GM12878 (cell line): ENCODE measurements at regions not wholly inside any gene's neighbourhood (a gene's known extent, or its start where the extent isn't known, plus 50 kb on each side); places are given as distances from the start of the nearest gene placed in this dataset.

Experiments
- CBX3 ChIP-seq: fragments of 200-600 bp; sonication (generic); IDR thresholded peaks from 2 replicates; pipeline ENCODE4 v1.6.1; 2016; ENCODE audit warnings: low read depth, borderline replicate concordance
- CREM ChIP-seq: IDR thresholded peaks from 2 replicates; pipeline ENCODE4 v1.6.1; 2014; ENCODE audit warnings: antibody characterized with exemption, low read depth
- ESRRA ChIP-seq: IDR thresholded peaks from 2 replicates; pipeline ENCODE4 v1.6.1; 2012; ENCODE audit warnings: mild to moderate bottlenecking, low read length, improper control_type of control experiment
- HDAC6 ChIP-seq: fragments of 200-600 bp; sonication (generic); IDR thresholded peaks from one replicate; pipeline ENCODE4 v1.8.0; 2017; ENCODE audit warnings: antibody characterized with exemption; ENCODE audit not compliant: unreplicated experiment
- MEF2B ChIP-seq: fragments of 450-650 bp; IDR thresholded peaks from 2 replicates; pipeline ENCODE4 v1.6.1; 2018; ENCODE audit warnings: mild to moderate bottlenecking, moderate library complexity; ENCODE audit not compliant: partially characterized antibody, poor library complexity, severe bottlenecking
- NFXL1 ChIP-seq: fragments of 450-650 bp; IDR thresholded peaks from 2 replicates; pipeline ENCODE4 v1.6.1; 2017; ENCODE audit warnings: antibody characterized with exemption, mild to moderate bottlenecking, borderline replicate concordance
- NFYB ChIP-seq: IDR thresholded peaks from 2 replicates; pipeline ENCODE4 v1.6.1; 2011; ENCODE audit warnings: low read depth, mild to moderate bottlenecking, low read length, improper control_type of control experiment, moderate library complexity; ENCODE audit not compliant: insufficient read depth
- RAD51 ChIP-seq: fragments of 450-650 bp; IDR thresholded peaks from 2 replicates; pipeline ENCODE4 v1.6.1; 2016; ENCODE audit warnings: moderate library complexity, mild to moderate bottlenecking, inconsistent platforms
- SIN3A ChIP-seq: IDR thresholded peaks from 2 replicates; pipeline ENCODE4 v1.6.1; 2012; ENCODE audit warnings: low read depth, low read length, improper control_type of control experiment
- SREBF2 ChIP-seq: IDR thresholded peaks from 2 replicates; pipeline ENCODE4 v1.6.1; 2012; ENCODE audit warnings: mild to moderate bottlenecking, low read length
- TARDBP ChIP-seq: IDR thresholded peaks from 2 replicates; pipeline ENCODE4 v1.6.1; 2016; ENCODE audit warnings: borderline replicate concordance
- ZNF384 ChIP-seq: IDR thresholded peaks from 2 replicates; pipeline ENCODE4 v1.6.1; 2012; ENCODE audit warnings: low read depth, mild to moderate bottlenecking, low read length, improper control_type of control experiment, borderline replicate concordance
- TF ChIP-seq, protein P1 (sequence below): IDR thresholded peaks from 2 replicates; pipeline ENCODE4 v1.6.1; 2011; ENCODE audit warnings: low read depth, mild to moderate bottlenecking, low read length, moderate library complexity, borderline replicate concordance; ENCODE audit errors: extremely low read depth
- TF ChIP-seq, protein P2 (sequence below): IDR thresholded peaks from 2 replicates; pipeline ENCODE4 v1.6.1; 2012; ENCODE audit warnings: mild to moderate bottlenecking, low read depth, low read length
- TF ChIP-seq, protein P3 (sequence below): fragments of 450-650 bp; formaldehyde crosslinking; IDR thresholded peaks from 2 replicates; pipeline ENCODE4 v1.5.0; 2022; ENCODE audit warnings: mild to moderate bottlenecking, missing genetic modification characterization
- TF ChIP-seq, protein P4 (sequence below): fragments of 450-650 bp; IDR thresholded peaks from 2 replicates; pipeline ENCODE4 v1.6.1; 2017; ENCODE audit warnings: low read depth, mild to moderate bottlenecking, moderate library complexity
- TF ChIP-seq, protein P5 (sequence below): fragments of 450-650 bp; formaldehyde crosslinking; IDR thresholded peaks from 2 replicates; pipeline ENCODE4 v1.4.0; 2020; ENCODE audit warnings: mild to moderate bottlenecking, moderate library complexity

DNA sequence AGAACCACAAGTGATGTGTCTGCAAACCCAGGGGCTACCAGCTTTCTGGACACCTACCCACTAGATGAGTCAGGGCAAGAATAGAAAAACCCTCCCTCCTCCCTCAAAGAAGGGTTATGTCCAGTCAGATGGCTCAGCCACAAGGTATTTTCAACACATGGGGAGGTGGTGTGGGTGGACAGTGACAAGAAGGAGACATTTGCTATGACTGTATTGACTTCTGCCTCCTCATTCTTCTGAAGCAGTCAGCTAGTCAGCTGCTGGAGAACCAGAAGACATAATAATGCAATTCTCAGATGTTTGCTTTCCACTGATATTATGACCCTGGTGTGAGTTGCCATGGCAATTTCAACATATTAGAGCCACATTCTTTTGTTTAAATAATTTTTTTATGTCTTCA is 66.7 kb upstream of the GOLGA8B start (continued):
- TF ChIP-seq NFYB (no peak), MEF2B (no peak), TARDBP (no peak), NFXL1 (no peak), ZNF384 (no peak), SREBF2 (no peak), RAD51 (no peak), CREM (peak; percentile 58; the same call in 1 of the 2 replicates), SIN3A (no peak), ESRRA (no peak), CBX3 (no peak), HDAC6 (no peak)
- TF ChIP-seq, protein P1, sequence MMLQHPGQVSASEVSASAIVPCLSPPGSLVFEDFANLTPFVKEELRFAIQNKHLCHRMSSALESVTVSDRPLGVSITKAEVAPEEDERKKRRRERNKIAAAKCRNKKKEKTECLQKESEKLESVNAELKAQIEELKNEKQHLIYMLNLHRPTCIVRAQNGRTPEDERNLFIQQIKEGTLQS, result no peak
- TF ChIP-seq, protein P2, sequence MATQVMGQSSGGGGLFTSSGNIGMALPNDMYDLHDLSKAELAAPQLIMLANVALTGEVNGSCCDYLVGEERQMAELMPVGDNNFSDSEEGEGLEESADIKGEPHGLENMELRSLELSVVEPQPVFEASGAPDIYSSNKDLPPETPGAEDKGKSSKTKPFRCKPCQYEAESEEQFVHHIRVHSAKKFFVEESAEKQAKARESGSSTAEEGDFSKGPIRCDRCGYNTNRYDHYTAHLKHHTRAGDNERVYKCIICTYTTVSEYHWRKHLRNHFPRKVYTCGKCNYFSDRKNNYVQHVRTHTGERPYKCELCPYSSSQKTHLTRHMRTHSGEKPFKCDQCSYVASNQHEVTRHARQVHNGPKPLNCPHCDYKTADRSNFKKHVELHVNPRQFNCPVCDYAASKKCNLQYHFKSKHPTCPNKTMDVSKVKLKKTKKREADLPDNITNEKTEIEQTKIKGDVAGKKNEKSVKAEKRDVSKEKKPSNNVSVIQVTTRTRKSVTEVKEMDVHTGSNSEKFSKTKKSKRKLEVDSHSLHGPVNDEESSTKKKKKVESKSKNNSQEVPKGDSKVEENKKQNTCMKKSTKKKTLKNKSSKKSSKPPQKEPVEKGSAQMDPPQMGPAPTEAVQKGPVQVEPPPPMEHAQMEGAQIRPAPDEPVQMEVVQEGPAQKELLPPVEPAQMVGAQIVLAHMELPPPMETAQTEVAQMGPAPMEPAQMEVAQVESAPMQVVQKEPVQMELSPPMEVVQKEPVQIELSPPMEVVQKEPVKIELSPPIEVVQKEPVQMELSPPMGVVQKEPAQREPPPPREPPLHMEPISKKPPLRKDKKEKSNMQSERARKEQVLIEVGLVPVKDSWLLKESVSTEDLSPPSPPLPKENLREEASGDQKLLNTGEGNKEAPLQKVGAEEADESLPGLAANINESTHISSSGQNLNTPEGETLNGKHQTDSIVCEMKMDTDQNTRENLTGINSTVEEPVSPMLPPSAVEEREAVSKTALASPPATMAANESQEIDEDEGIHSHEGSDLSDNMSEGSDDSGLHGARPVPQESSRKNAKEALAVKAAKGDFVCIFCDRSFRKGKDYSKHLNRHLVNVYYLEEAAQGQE, result no peak
- TF ChIP-seq, protein P3, sequence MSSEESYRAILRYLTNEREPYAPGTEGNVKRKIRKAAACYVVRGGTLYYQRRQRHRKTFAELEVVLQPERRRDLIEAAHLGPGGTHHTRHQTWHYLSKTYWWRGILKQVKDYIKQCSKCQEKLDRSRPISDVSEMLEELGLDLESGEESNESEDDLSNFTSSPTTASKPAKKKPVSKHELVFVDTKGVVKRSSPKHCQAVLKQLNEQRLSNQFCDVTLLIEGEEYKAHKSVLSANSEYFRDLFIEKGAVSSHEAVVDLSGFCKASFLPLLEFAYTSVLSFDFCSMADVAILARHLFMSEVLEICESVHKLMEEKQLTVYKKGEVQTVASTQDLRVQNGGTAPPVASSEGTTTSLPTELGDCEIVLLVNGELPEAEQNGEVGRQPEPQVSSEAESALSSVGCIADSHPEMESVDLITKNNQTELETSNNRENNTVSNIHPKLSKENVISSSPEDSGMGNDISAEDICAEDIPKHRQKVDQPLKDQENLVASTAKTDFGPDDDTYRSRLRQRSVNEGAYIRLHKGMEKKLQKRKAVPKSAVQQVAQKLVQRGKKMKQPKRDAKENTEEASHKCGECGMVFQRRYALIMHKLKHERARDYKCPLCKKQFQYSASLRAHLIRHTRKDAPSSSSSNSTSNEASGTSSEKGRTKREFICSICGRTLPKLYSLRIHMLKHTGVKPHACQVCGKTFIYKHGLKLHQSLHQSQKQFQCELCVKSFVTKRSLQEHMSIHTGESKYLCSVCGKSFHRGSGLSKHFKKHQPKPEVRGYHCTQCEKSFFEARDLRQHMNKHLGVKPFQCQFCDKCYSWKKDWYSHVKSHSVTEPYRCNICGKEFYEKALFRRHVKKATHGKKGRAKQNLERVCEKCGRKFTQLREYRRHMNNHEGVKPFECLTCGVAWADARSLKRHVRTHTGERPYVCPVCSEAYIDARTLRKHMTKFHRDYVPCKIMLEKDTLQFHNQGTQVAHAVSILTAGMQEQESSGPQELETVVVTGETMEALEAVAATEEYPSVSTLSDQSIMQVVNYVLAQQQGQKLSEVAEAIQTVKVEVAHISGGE, result no peak
- TF ChIP-seq, protein P4, sequence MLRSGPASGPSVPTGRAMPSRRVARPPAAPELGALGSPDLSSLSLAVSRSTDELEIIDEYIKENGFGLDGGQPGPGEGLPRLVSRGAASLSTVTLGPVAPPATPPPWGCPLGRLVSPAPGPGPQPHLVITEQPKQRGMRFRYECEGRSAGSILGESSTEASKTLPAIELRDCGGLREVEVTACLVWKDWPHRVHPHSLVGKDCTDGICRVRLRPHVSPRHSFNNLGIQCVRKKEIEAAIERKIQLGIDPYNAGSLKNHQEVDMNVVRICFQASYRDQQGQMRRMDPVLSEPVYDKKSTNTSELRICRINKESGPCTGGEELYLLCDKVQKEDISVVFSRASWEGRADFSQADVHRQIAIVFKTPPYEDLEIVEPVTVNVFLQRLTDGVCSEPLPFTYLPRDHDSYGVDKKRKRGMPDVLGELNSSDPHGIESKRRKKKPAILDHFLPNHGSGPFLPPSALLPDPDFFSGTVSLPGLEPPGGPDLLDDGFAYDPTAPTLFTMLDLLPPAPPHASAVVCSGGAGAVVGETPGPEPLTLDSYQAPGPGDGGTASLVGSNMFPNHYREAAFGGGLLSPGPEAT, result no peak
- TF ChIP-seq, protein P5, sequence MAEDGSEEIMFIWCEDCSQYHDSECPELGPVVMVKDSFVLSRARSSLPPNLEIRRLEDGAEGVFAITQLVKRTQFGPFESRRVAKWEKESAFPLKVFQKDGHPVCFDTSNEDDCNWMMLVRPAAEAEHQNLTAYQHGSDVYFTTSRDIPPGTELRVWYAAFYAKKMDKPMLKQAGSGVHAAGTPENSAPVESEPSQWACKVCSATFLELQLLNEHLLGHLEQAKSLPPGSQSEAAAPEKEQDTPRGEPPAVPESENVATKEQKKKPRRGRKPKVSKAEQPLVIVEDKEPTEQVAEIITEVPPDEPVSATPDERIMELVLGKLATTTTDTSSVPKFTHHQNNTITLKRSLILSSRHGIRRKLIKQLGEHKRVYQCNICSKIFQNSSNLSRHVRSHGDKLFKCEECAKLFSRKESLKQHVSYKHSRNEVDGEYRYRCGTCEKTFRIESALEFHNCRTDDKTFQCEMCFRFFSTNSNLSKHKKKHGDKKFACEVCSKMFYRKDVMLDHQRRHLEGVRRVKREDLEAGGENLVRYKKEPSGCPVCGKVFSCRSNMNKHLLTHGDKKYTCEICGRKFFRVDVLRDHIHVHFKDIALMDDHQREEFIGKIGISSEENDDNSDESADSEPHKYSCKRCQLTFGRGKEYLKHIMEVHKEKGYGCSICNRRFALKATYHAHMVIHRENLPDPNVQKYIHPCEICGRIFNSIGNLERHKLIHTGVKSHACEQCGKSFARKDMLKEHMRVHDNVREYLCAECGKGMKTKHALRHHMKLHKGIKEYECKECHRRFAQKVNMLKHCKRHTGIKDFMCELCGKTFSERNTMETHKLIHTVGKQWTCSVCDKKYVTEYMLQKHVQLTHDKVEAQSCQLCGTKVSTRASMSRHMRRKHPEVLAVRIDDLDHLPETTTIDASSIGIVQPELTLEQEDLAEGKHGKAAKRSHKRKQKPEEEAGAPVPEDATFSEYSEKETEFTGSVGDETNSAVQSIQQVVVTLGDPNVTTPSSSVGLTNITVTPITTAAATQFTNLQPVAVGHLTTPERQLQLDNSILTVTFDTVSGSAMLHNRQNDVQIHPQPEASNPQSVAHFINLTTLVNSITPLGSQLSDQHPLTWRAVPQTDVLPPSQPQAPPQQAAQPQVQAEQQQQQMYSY, result no peak
